GM12874 (cell line): ENCODE measurements at regions not wholly inside any gene's neighbourhood (a gene's known extent, or its start where the extent isn't known, plus 50 kb on each side); places are given as distances from the start of the nearest gene placed in this dataset.

Experiments used
- CTCF ChIP-seq: IDR thresholded peaks from 2 replicates; pipeline ENCODE4 v1.5.1; 2011; ENCODE audit warnings: low read depth, mild to moderate bottlenecking, control low read depth, low read length, moderate library complexity; ENCODE audit not compliant: insufficient read depth

- TF ChIP-seq CTCF = no peak
These were observed 599.2 kb upstream of the LUZP2 start for GRCh38 chr11:23897453-23898286.

- no peak for TF ChIP-seq CTCF
These were observed 593.7 kb upstream of the LUZP2 start for GRCh38 chr11:23903044-23903704.

- no peak for TF ChIP-seq CTCF
These were observed 577.4 kb upstream of the LUZP2 start for GRCh38 chr11:23919455-23919854.

GRCh38 chr11:23923357-23923756 lies 573.5 kb upstream of the LUZP2 start:
- no peak for TF ChIP-seq CTCF

GRCh38 chr11:23924226-23924625 lies 572.6 kb upstream of the LUZP2 start:
- no peak for TF ChIP-seq CTCF

- TF ChIP-seq CTCF = no peak
These were observed 565.4 kb upstream of the LUZP2 start for GRCh38 chr11:23931443-23931842.

GRCh38 chr11:23932485-23932898 lies 564.4 kb upstream of the LUZP2 start:
- no peak for TF ChIP-seq CTCF
